Stimulated activated CD8-positive, alpha-beta memory T cell treated with anti-CD3 and anti-CD28 coated beads, Interleukin-12 subunit alpha, Interleukin-12 subunit beta, amount 100 ng/mL, for 1 hour (primary cell): ENCODE measurements at regions not wholly inside any gene's neighbourhood (a gene's known extent, or its start where the extent isn't known, plus 50 kb on each side); places are given as distances from the start of the nearest gene placed in this dataset.
A peak's percentile ranks its signal among the peaks of the same experiment; 100 is the strongest.
"Not testable (repeated sequence)": the region's sequence is repeated elsewhere in the genome, so short reads cannot be mapped to it uniquely, and the experiment has no call there.

Experiments used
- DNase-seq: peaks from one replicate; pipeline ENCODE4 v3.0.0-alpha.2; 2020; ENCODE audit warnings: low read depth

DNA sequence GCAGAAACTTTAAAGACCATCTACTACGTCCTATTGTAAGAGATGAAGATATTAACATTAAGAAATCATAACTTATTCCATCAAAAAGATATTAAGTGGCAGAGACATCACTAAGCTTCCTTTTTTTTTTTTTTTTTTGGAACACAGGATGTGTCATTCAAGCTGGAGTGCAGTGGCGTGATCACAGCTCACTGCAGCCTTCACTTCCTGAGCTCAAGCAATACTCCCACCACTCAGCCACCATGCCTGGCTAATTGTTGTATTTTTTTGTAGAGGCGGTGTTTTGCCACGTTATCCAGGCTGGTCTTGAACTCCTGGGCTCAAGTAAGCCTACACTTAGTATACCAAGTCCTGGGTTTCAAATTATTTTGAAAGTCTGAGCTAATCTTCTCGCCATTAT, 169.7 kb upstream of the KCTD7 start:
- DNase-seq, result not testable (repeated sequence)

DNA sequence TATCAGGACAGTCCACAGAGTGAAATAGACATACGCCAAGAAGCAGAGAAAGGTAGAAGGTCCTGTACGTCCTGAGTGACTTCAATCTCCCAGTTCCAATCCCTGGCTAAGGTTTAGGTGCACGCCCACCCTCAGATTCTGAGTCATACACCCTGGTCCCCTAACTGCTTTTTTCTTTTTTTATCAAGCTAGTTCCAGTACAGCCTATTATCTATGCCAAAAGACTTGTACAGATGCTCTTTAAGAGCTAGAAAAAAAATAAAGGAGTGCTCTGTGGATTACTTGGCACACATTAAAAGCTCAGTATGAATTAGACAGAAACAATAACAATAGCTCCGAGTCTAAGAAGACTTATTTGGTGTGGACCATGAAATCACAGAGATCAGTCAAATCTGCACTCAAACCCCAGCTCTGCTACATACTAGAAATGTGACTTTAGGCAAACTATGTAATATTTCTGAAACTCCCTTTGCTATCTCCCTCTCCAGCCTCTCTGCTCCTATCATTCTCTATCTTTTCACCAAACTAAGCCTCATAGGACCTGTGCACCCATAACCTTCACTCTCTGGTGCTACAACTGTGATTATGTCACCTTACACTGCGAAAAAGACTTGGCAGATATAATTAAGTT, 168.8 kb upstream of the KCTD7 start:
- not testable (repeated sequence) for DNase-seq

- no peak for DNase-seq
Observed at GRCh38 chr7:66460921-66461361, 167.7 kb upstream of the KCTD7 start.

DNA sequence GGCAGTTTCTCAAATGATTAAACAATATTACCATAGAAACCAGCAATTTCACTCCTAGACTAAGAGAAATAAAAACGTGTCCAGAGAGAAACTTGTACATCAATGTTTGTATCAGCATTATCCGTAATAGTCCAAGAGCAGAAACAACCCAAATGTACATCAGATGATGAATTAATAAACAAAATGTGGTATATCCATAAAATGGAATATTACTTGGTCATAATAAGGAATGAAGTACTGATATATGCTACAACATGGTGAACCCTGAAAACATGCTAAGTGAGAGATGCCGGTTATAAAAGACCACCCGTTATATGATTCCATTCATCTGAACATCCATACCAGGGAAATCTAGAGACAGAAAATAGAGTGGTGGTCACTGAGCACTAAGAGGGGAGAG, 167.3 kb upstream of the KCTD7 start:
- DNase-seq, result not testable (repeated sequence)

DNA sequence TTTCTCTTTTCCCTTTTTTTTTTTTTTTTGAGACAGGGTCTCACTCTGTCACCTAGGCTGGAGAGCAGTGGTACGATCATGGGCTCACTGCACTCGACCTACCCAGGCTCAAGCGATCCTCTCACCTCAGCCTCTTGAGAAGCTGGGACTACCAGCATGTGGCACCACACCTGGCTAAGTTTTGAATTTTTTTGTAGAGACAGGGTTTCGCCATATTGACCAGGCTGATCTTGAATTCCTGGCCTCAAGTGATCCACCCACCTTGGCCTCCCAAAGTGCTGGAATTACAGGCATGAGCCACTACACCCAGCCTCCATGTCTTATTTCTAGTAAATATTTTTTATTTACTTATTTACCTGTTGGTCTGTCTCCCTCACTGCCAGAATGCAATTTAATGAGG, 165.8 kb upstream of the KCTD7 start:
- not testable (repeated sequence) for DNase-seq

GRCh38 chr7:66464059-66464458, 164.6 kb upstream of the KCTD7 start:
- DNase-seq, result no peak

GRCh38 chr7:66466081-66466600, 162.5 kb upstream of the KCTD7 start:
- DNase-seq, result no peak

DNA sequence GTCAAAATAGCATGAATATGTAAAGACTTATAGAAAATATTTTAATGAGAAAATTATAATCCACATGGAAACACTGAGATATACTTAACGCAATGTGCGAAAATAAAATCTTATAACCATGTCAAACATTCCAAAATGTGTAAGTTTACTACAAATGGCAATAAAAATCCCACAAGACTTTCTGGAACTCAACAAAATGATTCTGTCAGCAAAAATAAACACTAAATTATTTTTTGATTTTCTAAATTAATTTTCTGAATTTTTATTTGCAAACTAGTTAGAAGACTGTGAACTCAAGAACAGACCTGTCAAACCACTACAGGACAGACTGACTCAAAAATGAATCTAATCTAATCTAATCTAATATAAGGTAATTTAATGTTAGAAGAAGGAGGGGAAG, 160.8 kb upstream of the KCTD7 start:
- no peak for DNase-seq

DNA sequence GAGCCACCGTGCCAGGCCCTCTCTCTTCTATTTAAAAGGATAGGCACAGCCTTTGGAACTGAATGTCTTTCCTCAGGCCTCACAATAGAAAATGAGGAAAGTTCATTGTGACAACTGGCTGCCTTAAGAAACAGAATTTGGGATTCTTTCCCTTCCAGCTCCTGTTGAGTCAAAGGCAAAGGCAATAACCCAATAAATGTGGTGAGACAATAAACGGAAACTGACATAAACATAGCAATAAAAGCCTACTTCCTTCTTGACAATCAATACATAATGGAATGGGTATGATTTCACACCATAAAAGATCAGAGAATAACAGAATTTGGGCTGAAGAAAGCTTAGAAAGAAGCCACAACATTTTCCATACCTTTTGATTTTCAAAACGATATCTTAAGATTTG, 155.6 kb upstream of the KCTD7 start:
- DNase-seq, result not testable (repeated sequence)

- DNase-seq, result no peak
Observed at GRCh38 chr7:66474441-66474840, 154.2 kb upstream of the KCTD7 start.

GRCh38 chr7:66476056-66476455, 152.6 kb upstream of the KCTD7 start:
- DNase-seq, result not testable (repeated sequence)

- not testable (repeated sequence) for DNase-seq
Observed at GRCh38 chr7:66477822-66478397, 150.8 kb upstream of the KCTD7 start.

DNA sequence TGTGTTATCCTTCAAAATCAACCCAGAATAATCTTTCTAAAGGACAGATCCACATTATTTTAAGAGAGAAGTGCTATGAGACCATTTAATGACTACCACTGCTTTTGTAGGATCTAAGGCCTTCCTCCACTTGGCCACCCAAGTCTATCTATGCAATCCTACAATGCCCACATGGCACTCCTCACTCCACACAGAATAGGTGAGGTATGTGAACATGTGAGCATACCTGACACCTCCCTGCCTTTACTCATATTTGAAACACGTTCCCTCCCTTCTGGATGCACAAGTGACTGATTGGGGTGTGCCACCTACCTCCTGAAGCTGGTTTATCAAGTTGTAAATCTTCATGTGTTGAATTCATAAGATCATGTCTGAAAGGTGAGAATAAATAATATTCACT, 147.5 kb upstream of the KCTD7 start:
- not testable (repeated sequence) for DNase-seq

DNA sequence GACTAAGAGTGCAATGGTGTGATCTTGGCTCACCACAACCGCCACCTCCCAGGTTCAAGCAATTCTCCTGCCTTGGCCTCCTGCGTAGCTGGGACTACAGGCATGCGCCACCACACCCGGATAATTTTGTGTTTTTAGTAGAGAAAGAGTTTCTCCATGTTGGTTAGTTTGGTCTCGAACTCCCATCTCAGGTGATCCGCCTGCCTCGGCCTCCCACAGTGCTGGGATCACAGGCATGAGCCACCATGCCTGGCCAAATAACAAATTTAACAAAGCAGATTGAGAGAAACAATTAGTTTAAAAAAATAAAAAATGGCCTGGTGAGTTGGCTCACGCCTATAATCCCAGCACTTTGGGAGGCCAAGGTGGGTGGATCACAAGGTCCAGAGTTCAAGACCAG, 139.6 kb upstream of the KCTD7 start:
- not testable (repeated sequence) for DNase-seq

- DNase-seq, result not testable (repeated sequence)
Observed at GRCh38 chr7:66489741-66490140, 138.9 kb upstream of the KCTD7 start.

DNA sequence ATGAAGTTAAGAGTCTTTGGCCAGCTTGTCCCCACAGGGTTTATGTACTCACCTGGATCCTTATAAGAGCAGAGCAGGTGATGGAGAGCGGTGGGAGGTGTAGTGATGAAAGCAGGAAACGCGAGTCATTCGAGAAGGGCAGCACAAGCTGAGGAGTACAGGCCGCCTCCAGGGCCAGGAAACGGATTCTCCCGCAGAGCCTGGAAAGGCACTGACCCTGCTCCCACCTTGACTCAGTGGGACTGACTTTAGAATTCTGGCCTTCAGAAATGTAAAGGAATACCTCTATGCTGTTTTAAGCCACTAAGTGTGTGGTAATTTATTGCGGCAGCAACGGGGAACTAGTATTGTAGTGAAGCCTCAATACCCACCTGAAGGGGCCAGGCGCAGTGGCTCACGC, 137.7 kb upstream of the KCTD7 start:
- not testable (repeated sequence) for DNase-seq

DNA sequence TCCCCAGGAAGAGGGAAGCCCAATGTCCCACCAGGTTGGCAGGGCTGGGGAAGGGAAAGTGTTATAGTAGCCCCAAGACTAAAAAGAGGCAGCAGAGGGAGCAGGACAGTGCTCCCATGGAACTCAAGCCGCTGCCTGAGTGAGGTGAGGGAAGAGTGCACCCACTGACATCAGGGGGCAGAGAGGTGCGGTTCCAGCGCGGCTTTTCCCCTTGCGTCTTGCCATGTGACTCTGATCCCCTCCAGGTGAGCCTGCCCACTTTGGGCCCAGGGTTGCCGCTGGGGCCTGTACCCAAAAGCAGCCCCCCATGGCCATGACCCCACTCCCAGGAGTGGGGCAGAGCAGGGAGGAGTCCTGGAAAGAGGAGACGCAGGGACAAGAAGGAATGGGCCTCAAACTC, 136.3 kb upstream of the KCTD7 start:
- DNase-seq, result not testable (repeated sequence)

DNA sequence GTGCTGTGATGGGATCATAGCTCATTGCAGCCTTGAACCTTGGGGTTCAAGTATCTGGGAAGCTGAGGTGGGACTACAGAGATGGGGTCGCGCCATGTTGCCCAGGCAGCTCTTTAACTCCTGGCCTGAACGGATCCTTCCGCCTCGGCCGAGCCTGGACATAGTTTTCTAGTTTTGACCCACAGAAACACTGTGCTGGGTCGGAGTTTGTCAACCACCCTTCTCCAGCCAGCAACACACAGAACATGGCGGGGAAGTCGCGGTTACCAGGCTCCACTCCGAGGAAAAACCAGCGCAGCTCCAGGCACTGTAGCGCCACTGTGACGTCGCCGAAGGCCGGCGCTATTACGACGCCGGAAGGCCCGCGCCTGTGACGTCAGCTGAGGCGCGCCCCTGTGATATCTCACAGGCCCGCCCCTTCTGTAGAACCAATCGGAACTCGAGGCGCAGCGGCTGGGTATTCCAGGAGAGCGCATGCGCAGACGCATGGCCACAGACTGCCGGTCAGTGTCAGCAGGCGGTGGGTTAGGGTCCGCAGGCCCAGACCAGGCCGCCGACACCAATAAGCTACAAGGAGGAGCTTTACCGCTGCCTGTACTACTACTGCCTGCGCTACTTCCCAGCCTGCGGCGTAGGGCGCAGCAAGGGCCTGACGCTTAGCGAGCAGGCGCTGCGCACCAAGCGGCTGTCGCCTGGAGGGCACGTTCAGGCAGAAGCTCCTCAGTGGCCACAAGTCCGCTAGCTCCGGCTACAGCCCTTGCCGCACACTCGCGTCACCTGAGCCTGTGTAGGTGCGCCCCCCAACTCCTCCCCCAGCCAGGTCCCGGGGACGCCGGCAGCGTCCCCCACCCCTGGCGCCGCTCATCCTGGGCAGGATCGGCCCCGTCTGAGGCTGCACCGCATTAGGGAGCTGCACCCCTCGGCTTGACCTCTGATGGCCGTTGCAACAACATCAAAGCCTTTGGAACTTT, 135.2 kb upstream of the KCTD7 start:
- DNase-seq, result peak; percentile 93

GRCh38 chr7:66497346-66497745, 131.3 kb upstream of the KCTD7 start:
- DNase-seq, result no peak

DNA sequence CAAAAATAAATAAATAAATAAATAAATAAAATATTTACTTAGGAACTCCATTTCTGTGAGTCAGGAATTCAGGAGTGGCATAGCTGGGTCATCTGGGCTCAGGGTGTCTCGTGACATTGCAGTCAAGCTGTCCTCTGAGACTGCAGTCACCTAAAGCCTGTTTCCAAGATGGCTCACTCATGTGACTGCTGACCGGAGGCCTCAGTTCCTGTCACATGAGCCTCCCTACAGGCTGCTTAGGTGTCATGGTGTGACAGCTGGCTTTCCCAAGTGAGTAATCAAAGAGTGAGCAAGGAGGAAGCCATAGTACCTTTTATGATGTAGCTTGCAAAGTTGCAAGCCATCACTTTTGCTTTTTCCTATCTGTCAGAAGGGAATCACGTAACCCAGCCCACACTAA, 128.6 kb upstream of the KCTD7 start:
- DNase-seq, result no peak

DNA sequence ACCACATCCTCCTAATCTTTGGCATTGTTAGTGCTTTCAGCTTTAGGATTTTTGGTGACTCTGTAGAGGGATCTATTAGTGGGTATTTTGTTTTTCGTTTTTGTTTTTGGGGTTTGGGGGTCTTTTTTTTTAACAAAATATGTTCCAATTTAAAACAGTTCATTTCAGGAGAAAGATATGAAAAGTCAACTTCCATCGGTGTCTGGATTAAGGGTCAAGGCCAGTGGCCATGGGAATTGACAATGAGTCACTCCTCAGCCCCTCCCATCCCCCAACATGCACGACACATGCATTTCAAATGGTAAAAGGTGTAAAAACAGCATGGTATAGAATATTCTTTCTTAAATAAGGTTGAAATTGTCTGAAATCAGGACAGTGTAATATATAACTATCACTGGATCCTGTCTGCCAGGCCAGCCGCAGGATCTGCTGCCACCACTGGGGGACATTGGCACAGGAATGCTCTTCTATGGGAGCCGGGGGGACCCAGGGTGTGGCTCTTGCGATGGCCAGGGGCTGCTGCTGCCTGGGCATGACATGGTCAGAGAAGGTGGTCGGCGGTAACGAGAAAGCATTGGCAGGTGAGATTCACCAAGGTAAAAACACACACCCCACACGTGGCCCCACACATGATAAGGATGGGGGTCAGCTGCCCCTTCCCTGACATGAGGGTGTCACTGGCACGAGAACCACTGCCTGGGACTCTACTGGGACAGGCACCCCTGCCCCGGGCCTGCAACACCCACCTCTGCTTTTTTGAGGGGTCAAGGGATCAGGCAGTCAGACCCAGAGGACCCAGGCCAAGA, 126.2 kb upstream of the KCTD7 start:
- no peak for DNase-seq

- no peak for DNase-seq
Observed at GRCh38 chr7:66503036-66503370, 125.7 kb upstream of the KCTD7 start.
